ENCODE measurements at regions not wholly inside any gene's neighbourhood (a gene's known extent, or its start where the extent isn't known, plus 50 kb on each side); places are given as distances from the start of the nearest gene placed in this dataset.
A peak's percentile ranks its signal among the peaks of the same experiment; 100 is the strongest.

DNA sequence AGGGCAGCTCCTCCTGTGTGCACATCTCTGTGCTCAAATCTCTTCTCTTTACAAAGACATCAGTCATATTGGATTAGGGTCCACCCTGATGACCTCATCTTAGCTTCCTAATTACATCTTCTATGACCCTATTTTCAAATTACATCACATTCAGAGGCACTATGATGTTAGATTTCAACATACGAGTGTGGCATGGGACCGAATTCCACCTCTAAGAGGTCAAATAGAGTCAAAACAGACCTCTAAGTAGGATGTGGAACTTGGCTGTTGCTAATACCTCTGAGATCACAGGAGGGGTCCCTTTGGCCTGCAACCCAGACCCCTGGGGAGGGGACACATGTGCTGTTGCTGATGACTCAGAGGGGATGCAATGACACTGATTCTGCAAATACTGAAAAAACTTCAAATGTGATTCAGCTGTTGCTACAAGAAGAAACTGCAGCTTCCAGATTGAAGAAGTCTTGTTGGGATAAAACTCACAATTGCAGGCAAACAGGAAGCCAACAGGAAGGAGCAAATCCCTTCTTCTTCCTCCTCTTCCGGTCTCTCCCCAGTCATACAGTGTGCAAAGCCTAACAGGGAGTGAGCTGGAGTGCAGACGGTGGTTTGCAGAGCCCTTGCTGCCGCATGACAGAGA lies 216.2 kb downstream of the MYLK4 start:
- DNase-seq, result peak; percentile 69

DNA sequence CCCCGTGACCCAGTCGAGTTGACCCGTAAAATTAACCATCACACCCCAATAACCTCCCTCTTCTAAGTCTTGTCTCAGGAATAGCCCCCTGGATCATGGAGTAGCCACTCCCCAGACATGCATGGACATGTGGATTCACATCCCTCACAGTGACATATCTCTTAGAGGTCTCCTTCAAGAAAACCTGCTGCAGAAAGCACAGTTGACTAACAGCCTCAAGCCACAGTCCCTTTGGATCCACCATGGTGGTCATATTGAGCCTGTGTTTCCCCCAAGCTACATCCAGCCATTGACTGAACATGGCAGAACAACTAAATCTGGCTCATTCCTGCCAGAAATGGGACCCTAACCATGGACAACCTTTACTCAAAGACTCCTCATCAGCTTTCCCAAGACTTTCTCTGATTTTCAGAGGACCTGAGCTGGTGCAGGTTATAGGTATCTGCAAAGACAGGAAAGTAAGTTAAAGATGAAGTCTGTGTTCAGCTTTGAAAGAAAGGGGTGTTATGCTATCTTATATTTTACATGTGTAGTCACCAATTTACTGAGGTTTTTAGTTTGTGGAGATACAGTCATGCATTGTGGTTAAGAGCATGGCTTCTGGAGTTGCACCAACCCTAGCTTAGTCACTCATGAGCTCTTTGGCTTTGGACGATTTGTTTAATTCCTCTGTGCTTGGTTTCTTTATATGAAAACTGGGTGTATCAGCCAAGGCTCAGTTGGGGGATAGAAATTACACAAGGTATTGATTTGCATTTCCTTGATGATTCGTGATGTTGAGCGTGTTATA lies 219.1 kb downstream of the MYLK4 start:
- DNase-seq, result peak; percentile 89

DNA sequence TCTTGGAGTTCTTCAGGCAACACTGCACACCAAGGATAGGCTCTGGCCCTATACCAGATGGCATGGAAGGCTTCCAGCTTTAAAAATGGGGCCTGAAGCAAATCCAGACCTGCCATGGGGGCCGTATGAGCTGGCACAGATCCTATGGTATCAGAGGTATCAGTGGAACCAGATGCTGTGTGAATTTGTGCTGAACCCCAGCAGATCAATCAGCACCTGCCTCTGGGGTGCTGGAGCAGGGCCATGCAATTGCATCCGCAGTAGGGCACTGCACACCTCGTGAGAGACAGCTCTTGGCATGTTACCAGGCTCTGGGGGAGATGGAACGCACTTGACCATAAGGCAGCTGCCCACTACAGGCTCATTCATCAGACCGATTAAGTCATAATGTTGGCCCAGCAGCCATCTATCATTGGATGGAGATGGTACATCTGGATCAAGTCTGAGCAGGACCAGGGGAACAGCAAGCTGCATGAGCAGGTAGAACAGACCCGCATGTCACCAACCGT lies 221.5 kb downstream of the MYLK4 start:
- no peak for DNase-seq

- no peak for DNase-seq
Observed at GRCh38 chr6:2528156-2528555, 222.6 kb downstream of the MYLK4 start.

- no peak for DNase-seq
Observed at GRCh38 chr6:2526766-2527165, 224.0 kb downstream of the MYLK4 start.

GRCh38 chr6:2524090-2524489 lies 226.6 kb downstream of the MYLK4 start:
- peak; percentile 40 for DNase-seq

DNA sequence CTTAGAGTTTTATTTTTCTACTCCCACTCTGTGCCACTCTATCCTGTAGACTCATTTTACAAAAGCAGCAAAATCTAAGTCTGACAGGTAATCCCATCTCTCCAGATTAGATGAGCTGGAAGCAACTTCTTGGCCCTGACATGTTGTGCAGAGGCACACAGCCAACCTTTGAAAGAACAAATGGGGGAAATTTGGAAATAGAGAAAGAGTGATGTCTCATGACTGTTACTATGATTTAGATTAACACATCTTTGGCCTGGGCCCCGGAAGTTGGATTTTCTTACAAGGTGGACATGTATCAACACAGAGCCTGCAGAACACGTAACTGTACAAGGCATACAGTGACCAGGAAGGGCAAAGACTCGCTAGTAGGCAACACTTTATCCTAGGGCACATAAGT lies 227.7 kb downstream of the MYLK4 start:
- DNase-seq, result no peak

DNA sequence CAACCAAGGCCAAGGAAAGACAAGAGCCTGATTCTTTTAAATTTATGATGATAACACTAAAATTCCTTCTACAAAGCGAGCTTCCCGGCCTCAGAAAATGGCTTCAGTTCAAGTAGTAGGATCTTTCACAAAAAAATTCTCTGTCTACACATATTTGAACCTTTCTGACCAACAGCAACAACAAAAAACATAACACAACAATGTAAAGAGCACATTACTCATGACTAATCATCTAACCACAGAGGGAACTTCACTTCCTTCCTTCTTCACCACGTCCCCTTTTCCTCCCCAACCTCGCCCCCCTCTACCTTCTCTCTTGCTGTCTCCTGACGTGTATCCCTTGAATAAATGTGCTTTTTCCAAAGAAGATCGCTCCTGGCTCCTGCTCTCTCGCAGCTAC lies 228.2 kb downstream of the MYLK4 start:
- peak; percentile 79 for DNase-seq

- DNase-seq, result no peak
Observed at GRCh38 chr6:2517855-2518473, 232.8 kb downstream of the MYLK4 start.

DNA sequence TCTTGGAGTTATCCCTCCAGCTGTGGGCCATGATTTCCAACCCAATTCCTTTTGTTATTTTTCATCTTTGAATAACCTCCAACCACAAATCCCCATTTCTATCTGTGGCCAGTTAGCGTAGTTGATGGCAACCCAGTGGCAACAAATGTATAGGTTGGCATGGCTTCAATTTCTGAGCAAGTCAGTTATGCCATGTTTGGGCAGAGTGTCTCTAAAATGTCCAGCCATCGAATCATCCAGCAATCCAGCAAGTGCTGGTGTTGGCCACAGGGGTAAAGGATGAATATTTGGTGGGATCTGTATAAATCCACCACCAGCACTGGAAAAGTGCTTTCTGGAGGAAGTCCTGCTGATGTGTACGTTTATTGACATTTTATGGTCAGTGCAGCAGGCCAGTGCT lies 233.3 kb downstream of the MYLK4 start:
- no peak for DNase-seq

DNA sequence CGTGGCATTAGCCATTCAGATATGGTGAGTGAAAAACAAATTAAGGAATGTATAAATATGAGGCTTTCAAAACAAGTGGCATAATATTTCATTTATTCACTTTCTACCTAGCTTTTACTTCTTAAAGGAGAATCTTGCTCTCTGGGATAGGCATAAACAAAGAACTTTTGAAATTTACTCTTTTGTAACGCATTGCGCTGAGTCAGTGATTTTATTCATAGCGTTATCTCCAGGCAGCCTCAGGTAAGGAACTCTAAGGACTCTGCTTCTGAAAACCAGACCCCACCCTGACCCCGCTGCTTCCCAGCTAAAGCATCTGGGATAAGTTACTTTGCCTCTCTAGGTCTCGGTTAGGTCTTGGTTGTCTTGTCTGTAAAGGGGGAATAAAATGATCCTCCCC lies 234.7 kb downstream of the MYLK4 start:
- no peak for DNase-seq

- no peak for DNase-seq
Observed at GRCh38 chr6:2514965-2515543, 235.7 kb downstream of the MYLK4 start.

DNA sequence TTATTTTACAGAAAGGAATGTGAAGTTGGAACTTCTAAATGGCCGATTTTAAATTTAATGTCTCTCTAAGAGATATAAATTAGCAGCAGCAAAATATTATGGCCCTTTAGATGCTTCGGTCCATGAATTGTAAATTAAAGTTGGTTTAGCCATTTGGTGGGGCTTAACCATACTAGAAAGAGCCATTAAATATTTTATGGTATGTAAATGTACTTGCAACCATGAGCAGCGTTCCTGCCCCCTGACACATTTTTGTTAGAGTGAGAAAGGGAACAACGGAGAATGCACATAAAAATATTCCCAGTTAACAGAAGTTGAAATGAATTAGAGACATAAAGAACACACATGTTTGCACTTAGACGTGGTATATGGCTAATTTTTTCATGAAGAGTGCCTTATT lies 237.9 kb downstream of the MYLK4 start:
- DNase-seq, result no peak

GRCh38 chr6:2510316-2510715 lies 240.4 kb downstream of the MYLK4 start:
- DNase-seq, result no peak

DNA sequence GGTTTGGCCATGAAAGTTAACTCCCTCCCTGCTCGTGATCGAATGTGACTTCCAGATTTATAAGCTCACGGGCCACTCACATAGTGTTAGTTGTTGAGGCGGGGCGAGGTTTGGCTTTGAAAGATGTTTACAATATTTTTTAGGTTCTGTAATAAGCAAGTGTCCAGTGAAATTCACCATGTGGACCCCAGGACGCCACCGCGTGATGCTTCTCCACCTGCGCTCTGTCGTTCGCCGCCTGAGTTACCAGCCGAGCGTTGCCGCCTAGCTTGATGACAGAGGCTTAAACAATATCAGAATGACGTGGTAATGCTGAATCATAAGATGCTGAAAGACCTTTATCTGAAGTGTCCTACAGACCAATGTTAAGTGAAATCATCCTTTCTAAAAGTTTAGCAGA lies 241.0 kb downstream of the MYLK4 start:
- DNase-seq, result no peak

DNA sequence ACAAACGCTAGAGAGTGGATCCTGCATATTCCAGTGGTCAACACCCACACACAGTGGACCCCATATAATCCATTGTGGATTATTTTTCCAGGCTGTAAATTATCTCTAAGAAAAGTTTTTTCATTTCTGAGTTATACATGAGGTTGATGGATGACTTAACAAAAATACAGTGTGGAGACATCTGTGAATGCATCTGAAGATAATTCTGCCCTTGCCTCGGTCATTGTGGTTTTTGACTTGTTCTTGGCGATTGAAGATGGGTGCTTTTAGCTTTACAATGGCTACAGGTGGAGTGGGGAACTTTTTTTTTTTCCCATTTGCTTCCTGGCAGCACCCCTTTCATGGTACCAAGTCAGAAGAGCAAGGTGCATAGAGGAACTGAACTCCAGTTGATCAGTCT lies 242.7 kb downstream of the MYLK4 start:
- no peak for DNase-seq

- DNase-seq, result no peak
Observed at GRCh38 chr6:2507521-2508037, 243.1 kb downstream of the MYLK4 start.

- no peak for DNase-seq
Observed at GRCh38 chr6:2507016-2507415, 243.7 kb downstream of the MYLK4 start.

DNA sequence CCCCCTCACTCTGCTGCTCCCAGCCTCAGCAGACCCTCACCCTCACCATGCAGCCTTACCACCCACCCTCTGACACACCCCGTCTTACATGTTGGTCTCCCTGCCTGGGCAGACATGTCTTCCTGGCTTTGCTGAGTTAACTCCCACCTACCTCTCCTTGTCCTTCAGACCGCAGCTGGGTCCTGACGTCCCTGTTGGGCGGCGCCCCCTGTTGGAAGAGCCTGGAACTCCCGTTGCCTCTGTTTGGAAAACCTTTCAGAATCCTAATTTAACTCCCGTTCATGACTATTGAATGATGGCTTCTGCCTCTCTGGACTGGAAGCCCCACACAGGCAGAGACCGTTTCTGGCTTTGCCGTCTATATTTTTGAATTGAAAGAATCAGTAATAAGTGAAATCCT lies 245.1 kb downstream of the MYLK4 start:
- no peak for DNase-seq

GRCh38 chr6:2504495-2505064 lies 246.1 kb downstream of the MYLK4 start:
- no peak for DNase-seq

DNA sequence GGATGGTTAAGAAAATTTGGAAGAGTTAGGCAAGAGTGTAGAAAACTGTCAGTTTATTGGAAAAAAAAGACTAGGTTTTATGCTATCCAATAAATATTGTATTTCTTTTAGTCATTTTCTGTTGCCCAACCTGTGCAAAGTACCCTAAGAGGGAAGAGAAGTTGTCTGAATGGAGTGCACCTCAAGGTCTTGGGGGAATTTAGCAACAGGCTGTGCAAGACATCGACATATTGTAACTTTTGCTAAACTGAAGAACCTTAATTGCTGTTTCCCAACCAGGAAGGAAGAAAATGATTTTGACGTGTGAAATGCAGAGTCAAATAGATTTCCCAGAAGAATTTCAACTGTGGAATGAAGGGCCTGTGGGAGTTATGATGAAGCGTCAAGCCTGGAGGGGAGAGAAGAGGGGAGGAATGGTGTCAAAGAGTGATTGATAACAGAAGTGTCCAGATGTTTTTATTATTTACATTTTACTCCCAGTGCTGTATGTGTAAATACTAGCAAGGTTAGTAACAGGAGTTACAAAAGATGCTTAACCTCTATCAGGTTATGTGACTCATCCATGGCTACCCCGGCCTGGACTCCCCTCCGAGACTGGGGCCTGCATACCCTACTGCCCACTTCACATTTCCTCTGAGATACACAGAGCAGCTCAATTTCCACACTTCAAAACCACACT lies 246.8 kb downstream of the MYLK4 start:
- peak; percentile 54 for DNase-seq

- DNase-seq, result no peak
Observed at GRCh38 chr6:2502998-2503674, 247.6 kb downstream of the MYLK4 start.

All from MV-4-11 (cell line).